ENCODE measurements at regions not wholly inside any gene's neighbourhood (a gene's known extent, or its start where the extent isn't known, plus 50 kb on each side); places are given as distances from the start of the nearest gene placed in this dataset.

DNA sequence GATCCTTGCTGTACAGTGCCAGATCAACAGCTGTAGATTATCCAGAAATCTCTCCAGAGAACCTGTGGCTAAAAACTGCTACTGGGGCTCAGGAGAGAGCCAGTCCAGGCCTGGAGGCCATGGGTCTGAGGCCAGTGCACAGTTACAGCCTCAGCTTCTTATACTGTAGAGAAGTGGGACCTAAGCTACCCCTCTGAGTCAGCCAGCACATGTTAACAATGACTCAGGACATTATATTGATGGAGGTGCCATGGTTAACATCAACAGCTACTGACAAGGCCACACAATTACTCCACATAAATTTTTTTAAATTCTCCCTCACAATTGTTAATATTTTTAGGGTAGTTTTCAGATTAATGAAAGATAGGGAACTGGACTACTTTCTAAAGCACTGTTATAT lies 138.5 kb downstream of the RBM26 start:
- no peak for DNase-seq

DNA sequence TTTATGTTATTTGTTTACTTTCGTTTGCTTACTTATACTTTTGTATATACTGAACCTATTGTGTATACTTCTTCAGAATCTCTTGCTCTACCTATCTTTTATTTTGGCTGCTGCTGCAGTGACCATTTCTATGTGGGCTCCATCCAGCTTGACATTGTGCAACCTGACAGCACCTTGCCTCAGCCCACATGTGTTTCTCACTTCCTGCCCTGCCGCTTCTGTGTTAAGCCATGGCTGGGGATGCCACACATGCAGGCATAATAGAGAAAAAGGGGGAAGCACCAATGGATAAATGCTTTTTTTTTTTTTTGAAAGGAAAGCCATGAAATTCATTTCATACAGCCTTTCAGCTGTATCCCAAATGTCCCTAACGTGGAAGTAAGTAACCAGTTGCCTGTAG lies 147.6 kb downstream of the RBM26 start:
- DNase-seq, result no peak

DNA sequence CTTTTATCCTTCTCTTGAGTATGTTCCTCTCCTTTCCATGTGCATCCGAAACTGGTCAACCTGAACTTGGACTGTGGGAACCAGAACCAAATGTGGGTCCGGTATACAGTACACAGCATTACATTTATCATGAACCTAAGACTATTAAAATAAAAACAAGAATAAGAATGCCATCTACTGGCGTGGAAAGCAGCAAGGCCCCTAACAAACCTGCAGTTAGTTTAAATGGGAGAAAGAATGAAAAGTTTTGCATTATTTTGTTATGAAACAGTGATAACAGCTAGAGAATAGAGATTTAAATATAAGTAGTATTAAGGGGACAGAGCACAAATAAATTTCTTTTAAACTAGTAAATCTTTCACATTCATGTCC lies 159.5 kb downstream of the RBM26 start:
- DNase-seq, result no peak

DNA sequence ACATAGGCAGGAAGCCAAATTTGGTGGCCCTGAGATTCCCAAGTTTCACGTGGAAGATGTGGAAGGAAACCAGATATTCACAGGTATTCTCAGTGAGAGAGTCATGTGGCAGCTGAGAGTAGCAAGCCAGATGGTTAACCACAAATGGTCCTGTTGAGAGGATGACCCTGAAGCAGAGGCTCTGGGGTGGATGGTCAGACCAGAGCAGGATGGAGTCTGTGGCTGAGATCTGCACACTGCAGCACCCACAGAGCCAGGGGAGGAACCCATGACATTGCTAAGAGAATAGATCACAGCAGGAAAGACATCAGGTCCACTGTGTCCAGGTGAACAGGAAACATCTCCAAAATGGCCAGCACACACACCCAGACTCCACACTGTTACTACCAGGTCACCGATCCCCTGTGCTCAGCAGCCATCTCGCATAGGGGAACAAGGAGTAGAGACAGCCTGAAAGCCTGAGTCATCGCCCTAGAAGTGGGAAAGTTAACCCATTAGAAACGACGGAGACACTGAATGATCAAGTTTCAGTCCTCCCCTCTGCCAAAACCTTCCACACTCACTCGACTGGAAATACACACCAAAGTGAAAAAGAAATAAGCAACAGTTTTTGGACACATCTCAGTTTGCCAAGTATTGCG lies 160.0 kb downstream of the RBM26 start:
- no peak for DNase-seq

DNA sequence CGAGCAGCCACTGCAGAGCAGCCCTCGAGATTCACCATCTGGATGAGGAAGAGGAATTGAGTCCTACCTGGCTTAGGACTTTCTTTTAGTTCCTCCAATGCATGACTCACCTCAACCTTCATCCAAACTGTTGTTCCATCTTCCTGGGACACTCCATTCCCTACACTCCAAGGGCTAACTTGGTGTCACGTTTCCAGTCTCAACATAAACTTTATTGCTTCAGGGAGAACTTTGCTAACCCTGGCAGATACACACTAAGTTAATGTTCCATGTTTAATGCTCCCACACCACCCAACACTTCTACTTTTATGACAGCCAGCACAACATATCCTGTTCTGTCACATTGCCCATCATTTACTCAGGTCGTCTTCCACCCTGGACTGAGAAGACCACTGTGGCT lies 164.4 kb downstream of the RBM26 start:
- no peak for DNase-seq

DNA sequence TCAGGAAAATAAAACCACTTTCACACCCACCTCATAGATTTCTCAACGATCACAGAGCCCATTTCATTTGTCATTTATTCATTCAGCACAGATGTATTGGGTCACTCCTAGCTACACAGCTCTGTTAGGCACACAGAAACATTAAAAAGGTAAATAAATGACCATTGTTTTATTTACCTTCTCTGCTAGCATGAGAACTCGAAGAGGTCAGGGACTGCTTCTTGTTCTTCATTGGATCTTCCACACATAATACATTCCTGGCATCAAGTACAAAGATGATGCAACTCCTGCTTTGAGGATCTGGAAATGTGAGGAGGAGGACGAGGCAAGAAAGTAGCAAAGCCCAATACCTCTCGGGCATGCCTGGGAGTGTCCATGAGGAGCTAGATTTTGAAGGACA lies 168.1 kb downstream of the RBM26 start:
- no peak for DNase-seq

DNA sequence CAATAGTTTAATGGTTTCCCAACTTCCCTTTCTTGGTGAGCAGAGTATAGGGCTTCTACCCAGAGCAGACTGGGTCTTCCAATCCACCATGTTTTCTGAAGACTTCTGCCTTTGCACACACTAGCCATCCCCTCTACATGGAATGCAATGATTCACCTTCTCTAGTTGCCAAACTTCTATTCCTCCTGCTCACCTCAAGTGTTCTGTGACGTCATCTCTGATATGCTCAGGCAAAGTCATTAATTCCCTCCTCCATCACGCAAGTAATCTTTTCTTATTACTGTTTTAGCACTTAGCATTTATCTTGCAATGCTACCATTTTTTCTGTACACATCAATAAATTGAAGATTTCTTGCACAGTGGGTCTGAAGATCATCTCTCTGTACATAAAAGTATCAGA lies 174.2 kb downstream of the RBM26 start:
- DNase-seq, result no peak

DNA sequence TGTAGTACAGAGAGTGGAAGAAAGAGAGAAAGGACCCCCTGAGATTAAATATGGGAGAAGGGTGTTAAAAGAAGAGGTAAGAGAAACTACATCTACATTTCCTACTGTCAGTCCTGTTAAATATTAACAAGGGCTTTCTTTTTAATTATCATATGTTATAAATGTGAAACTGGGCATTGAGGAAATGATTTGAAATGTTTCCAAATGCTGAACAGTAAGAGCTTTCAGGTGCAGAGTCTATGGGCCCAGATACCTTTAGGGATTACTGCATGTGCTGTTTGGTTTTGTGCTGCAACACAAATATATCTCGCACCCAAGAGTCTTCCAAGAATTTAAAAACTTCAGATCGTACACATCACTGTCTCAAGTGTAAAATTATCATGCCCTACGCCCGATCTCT lies 176.3 kb downstream of the RBM26 start:
- DNase-seq, result no peak

DNA sequence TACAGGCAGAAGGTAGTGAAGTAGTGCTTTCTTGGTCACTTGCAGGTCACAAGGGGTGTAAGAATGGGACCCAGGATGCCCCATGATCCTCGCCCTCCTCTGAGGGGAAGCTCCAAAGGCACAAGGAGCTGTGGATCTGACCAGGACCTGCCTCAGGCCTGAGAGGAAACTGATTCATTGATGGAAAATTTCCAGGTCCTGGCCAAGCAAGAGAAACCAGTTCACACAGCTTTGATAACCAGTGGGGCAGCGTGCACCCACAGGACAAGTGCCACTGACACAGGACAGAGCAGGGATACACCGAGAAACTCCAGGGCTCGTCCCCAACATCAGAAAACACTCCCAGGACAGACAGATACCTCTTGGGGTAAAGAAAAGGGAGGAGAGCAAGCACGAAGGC lies 177.1 kb downstream of the RBM26 start:
- DNase-seq, result no peak

DNA sequence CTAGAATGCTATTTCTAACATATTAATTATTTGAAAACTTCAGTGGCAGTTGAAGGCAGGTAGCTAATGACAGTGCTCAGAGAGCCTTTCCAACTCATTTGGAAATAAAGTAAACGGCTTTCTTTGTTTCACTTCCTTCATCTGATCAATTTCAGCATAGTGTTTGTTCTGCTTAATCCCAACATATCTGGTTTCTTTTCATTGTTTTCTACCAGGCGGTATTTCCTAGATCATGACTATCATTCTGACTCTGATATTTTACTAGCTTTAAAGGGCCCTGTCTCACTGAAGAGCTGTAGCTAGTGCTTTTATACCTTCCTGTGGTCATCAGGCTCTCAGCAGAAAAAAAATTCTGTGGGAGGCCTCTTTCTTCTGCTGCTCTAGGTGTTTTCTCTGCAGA lies 178.6 kb downstream of the RBM26 start:
- DNase-seq, result no peak

DNA sequence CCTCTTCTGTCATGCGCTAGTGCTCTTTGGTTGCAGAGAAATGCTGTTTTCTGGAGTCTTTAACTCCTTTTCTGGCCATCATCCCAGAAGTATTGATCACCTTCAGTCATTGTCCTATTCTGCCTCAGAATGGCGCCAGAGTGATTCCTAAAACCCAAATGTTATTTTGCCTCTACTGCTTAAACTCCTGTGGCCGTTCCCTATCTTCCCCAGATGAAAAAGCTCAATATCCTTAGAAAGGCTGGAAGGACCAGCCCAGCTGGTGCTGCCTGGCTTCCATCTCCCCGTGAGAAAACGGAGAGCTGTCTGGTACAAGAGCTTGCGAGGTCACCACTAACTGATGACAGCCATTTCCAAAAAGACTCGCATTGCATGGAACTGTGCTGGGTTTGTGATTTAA lies 179.1 kb downstream of the RBM26 start:
- no peak for DNase-seq

DNA sequence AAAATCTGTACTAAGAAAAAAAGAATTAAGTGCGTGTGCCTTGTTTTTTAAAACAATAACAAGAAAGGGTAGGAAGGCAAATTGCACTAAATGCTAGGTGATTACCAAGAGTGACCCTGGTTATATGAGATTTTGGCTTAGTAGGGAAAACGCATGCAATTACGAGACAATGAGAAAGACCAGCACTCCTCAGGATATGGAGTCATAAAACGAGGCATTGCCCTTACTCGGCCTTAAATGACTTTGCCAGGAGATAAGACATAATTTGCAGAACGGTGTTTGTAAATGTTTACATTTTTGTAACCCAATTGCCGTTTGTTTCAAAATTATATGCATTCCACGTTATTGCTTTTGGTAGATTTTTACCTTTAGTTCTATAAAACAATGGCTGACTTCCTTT lies 179.8 kb downstream of the RBM26 start:
- no peak for DNase-seq

DNA sequence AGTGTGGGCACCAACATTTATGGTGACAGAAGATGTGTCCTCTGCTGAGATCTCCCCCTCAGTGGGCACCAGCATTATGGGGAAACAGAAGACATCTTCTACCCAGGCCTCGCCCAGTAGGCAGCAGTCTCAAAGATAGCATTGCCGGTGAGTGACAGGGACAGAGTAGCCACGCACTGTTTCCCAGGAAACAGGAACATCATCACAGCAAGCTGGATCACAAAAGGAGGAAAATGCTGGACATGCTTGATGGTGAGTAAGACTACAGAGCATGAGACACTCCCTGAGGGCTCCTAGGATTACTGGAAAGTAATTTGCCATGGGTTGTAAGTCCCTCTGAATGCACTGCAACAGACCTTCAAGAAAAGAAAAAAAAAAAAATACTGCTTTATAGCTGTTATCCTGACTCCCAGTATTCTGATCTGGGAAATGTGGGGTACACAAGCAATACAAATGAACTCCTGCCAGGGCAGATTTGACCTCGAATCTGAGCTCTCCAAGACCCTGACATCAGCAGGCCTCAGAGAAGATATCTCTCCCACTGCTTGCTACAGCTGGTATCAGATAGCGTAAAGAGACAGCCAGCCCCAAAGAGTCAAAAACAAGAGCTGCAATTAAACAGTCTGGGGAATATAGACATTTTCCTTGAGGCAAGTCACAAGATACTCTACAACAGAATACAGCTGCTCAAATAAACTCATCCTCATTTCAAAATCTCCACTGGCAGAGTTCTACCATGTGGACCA lies 180.4 kb downstream of the RBM26 start:
- DNase-seq, result no peak

DNA sequence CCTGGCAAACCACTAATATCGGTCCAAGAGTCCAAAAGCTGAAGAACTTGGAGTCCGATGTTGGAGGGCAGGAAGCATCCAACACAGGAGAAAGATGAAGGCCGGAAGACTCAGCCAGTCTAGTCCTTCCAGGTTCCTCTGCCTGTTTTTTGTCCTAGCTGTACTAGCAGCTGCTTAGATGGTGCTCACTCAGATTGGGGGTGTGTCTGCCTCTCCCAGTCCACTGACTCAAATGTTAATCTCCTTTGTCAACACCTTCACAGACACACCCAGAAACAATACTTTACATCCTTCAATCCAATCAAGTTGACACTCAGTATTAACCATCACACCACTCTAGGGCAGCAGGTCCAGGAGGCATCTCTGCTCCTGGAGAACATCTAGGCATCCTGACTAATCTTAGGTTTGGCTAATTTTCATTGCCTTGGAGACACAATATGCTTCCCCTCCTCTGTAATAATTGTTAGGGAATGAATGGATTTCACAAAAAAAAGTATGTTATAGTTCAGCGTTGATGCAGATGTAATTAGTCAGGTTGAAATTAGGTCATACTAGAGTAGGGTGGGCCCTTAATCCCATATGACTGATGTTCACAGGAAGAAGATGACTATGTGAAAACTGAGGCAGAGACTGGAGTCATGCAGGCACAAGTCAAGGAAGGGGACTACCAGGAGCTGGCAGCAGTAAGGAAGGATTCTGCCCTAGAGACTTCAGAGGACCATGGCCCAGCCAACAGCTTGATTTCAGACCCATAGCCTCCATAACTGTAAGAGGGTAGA lies 183.4 kb downstream of the RBM26 start:
- DNase-seq, result no peak

DNA sequence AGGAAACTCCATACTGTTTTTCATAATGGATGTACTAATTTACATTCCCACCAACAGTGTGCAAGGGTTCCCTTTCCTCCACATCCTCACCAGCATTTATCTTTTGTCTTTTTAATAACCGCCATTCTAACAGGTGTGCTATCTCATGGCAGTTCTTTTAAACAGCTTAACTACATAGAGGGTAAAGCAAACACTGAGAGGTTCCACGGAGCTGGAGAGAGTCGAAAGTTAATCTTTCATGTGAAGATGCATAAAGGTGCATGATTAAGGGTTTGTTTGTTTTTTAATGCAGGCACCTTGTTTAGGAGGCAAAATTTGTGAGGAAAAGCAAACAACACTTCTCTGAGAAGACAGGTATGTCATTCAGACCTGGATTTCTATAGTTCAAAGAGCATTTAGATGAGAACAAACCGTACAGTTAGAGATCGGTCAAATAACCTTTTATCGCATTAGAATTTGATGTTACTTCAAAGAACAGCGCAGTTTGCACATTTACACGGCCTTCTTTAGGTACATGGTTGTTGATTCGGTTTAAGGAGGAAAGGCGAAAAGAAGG lies 193.9 kb downstream of the RBM26 start:
- DNase-seq, result no peak

DNA sequence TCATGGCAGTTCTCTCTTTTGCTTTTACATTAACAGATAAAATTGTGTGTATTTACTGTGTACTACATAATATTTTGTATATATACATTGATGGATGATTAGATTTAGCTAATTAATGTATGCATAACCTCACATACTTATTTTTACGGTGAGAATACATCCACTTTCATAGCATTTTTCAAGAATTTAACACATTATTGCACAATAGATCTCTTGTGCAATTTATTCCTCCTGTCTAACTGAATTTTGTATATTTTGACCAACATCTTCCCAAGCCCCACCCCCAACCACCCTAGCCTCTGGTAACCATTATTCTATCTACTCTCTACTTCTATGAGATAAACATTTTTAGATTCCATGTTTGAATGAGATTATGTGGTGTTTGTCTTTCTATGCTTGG lies 194.7 kb downstream of the RBM26 start:
- DNase-seq, result no peak

DNA sequence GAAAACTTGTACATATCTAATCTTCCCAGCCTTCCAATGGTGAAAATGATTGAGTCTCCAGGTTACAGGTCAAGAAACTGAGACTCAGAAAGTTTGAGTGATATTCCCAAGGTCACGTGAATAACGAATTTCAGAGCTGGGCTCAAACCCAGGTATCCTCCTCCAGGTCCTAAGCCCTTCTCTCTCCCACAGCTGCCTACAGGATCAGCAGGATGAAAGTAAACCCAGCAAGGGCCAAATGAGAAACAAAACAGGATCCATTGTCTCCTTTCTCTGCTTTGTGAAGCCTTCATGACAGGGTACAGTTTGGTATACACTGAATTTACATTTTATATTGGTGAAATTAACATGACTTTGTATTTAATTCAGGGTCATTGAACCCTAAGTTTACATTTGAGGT lies 208.1 kb downstream of the RBM26 start:
- no peak for DNase-seq

DNA sequence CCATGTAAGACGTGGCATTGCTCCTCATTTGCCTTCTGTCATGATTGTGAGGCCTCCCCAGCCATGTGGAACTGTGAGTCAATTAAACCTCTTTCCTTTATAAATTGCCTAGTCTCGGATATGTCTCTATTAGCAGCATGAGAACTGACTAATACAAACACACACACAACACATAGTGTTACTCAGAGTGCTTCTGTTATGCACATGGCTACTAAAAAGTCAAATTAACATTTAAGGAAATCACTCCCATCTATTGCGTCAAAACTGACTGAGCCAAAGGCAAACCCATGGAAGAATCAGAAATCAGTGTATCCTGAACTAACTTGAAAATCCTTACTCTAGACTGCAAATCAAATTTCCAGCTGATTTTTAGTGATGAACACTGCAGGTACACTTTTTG lies 209.2 kb downstream of the RBM26 start:
- no peak for DNase-seq

DNA sequence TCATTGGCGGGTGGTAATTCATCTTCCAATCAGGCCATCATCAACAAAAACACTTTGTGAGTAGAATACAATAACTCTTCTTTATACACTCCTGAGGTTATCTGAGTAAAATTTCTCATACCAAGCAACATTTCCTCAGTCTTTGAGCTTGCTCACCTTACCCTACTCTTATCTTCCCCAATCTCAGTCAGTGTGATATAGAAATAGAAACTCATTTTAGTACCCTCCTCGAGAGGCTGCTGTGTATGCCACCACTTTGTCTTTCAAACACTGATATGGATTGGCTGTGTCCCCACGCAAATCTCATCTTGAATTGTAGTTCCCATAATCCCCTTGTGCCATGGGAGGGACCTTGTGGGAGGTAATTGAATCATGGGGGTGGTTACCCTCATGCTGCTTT lies 209.7 kb downstream of the RBM26 start:
- no peak for DNase-seq

DNA sequence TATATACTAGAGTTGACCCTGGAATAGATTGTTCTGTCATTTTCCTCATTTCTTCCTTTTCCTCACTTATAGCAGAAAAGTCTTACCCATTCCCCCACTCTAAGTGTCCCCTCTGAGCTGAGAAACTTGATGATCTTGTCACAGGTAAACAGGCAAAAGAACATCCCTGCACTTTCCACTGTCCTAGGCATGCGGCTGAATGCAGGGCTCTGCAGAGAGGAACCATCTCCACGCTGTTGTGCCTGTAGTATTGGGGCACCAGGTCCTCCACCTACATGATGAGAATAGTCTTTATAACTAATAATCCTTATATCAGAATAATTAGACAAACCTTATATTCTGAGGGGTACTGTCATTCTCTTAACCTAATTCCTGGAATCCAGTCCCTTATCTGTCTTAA lies 211.3 kb downstream of the RBM26 start:
- no peak for DNase-seq

DNA sequence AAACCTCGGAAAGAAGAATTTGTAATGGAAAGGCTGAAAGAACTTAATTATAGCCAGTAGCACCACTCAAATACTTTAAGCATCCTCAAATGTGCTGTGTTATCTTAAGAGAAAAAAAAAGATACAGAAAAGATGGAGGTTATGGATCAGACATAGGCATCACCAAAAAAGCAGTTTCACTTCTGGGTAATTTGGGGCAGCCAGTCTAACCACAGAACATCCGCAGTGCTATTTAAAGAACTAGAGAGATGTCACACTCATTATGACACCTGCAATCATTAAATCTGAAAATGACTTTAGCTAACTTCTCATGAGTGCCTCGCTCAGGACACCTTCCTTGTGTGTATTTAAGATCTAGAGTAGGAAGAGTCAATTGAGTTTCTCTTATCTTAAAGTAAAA lies 211.8 kb downstream of the RBM26 start:
- DNase-seq, result no peak

DNA sequence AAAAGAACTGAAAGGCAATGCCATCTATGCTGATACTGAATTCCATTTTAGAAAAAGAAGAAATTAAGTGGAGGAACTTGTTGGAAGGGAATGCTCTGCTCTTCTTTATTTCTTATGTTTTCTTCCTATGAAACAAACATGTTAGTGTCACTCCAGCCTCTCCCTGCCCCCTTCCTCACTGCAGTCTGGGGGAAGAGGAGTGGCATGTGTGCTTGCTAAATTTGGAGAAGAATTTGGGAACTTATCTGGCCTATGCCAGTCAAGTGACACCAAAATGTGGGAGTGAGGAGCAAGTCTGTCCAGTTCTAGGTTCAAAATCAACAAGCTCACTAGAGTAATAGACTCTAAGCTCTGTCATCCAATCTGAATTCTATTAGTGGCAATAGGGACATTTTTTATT lies 214.6 kb downstream of the RBM26 start:
- DNase-seq, result no peak

DNA sequence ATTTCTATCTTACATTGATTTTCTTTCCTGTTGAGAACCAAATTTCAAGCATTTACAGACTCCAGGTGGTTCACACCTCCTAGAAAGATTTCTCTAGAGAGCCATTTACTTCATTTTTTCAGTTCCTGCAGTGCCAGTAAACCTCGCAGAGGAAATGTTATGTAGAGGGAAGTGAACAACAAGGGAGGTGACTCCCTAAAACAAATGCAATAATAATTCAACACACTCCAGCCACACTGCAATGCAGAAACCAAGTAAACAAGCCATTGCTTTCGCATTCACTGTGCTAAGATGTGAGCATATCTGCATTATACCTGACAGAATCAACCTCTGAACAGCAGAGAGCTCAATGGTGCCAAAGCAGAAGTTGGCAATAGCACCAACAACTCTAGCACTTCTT lies 215.1 kb downstream of the RBM26 start:
- DNase-seq, result no peak
